Fibroblast of the aortic adventitia (primary cell): ENCODE measurements at regions not wholly inside any gene's neighbourhood (a gene's known extent, or its start where the extent isn't known, plus 50 kb on each side); places are given as distances from the start of the nearest gene placed in this dataset.

Experiments used
- DNase-seq: peaks from one replicate; pipeline ENCODE4 v3.0.0-alpha.2; 2010; ENCODE audit warnings: low read depth
- H3K4me3 ChIP-seq: 2 replicates; pipeline ENCODE4 v1.5.1; 2011; ENCODE audit warnings: low read depth, mild to moderate bottlenecking, control low read depth, low read length, moderate library complexity
- TF ChIP-seq, protein P1 (sequence below): IDR thresholded peaks from 2 replicates; pipeline ENCODE4 v1.5.1; 2011; ENCODE audit warnings: mild to moderate bottlenecking, low read length, control low read depth, inconsistent platforms; ENCODE audit not compliant: insufficient read depth

DNA sequence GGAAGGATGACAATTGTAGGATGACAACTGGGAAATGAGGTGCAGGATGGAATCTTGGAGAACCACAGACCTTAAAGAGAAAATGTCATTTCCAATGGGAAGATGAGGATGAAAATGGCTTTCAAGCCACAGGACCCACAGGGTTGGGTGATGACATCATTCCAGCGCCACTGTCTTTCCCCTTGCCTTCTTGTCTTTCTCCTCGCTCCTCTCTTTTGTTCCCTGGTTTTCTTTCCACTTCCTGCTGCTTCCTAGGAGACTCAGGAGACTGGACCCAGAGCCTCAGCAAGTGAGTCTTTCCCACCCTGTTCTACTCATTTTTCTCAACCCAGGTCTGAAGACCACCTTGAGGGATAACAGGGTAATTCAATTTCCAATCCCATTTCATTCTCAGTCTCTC is 548.8 kb downstream of the FGF9 start:
- no peak overlapping the region for H3K4me3 ChIP-seq
- TF ChIP-seq, protein P1, sequence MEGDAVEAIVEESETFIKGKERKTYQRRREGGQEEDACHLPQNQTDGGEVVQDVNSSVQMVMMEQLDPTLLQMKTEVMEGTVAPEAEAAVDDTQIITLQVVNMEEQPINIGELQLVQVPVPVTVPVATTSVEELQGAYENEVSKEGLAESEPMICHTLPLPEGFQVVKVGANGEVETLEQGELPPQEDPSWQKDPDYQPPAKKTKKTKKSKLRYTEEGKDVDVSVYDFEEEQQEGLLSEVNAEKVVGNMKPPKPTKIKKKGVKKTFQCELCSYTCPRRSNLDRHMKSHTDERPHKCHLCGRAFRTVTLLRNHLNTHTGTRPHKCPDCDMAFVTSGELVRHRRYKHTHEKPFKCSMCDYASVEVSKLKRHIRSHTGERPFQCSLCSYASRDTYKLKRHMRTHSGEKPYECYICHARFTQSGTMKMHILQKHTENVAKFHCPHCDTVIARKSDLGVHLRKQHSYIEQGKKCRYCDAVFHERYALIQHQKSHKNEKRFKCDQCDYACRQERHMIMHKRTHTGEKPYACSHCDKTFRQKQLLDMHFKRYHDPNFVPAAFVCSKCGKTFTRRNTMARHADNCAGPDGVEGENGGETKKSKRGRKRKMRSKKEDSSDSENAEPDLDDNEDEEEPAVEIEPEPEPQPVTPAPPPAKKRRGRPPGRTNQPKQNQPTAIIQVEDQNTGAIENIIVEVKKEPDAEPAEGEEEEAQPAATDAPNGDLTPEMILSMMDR, result no peak
- no peak for DNase-seq

DNA sequence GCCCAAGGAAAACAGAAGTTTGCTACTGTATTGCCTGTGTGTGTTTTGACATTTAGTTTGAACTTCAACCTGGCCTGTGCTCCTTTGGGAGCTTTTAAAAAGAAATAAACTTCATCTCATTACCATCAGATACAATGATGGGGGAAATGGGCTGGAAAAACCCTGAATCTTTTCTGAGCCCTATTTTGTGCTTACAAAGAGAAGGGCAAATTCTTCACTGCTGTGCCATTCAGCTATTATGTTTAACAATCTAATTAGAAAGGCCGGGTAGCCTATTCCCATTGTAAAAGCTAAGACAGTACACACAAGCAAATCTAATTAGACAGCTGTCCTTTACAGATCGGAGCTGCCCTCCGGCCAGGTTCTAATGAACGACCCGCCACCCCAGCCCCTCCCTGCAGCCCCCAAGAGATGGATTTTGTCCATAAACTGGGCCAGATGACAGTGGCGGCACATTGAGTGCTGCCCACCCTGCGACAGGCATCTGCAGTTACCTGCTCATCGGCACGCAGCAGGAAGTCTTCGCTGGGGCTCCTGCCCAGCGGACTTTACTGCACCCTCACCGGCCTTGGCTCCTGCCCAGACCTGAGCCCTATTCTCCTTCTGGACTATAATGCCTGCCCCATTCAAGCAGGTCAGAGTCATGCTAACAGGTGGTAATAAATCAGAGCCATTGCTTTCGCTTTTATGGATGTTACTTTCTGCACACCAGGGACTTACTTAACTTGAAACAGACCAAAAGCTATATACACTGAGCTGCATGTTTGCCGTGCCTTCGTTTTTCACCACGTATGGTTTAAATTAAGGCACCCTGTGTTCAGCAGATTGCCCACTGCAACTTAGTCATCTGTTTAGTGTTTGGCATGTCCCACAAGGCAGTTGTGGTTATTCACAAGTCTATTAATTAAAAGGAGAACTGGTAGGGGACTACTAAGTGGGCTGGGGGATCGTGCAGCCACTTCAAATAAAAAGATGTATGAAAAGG is 549.6 kb downstream of the FGF9 start:
- no peak for DNase-seq
- H3K4me3 ChIP-seq, result no peak overlapping the region
- TF ChIP-seq, protein P1, result no peak

DNA sequence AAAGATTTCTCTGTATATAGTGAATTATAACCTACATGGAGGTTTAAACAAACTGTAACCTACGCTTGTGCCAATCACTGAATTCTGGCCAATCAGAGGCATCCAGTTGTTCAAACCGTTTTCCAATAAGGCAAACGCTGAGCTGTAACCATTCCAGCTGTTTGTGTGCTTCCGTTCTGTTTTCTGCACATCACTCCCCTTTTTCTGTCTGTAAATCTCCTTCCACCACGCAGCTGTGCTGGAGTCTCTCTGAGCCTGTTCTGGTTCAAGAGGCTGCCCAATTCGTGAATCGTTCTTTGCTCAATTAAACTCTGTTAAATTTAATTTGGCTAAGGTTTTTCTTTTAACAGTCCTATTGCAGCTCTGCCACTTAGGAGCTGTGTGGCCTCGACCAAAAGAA is 552.5 kb downstream of the FGF9 start:
- DNase-seq, result no peak
- TF ChIP-seq, protein P1, result no peak
- no peak overlapping the region for H3K4me3 ChIP-seq

DNA sequence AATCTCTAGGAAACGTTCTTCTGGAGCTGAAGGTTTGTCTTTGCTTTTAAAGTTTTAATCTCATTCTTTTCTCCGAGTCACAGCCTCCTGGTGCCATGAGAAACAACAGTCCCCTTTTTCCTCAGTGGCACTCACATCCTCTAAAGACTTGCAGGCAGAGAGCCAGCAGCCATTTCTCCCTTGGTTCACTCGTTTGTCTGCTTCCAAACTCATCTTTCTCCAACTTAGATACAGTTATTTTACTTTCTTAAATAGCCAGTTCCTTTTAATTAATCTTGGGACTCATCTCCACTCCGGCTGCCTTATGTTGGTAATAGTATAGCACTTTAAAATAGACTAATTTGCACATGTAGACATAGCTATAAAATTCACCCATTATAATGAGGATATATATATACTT is 555.2 kb downstream of the FGF9 start:
- TF ChIP-seq, protein P1, result no peak
- no peak for DNase-seq

DNA sequence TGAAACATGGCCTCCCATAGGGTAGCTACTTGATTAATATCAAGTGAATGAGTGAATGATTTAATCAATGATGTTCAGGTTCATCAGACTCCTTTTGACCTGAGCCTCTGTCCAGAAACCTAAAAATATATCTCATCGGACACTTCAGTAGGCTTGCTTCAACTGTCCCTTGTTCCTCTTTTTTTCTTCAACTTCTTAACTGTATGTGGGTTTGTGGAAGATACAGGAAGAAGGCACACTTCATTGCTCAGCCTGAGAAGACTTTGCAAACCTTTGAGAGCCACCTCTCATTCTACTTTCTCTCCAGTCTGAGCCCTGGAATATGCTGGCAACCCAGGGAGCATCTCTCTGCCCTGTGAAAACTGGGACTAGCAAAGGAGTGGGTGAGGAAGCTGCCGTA is 557.0 kb downstream of the FGF9 start:
- no peak for DNase-seq
- no peak overlapping the region for H3K4me3 ChIP-seq
- TF ChIP-seq, protein P1, result no peak

More for the DNA sequence above, 555.2 kb downstream of the FGF9 start:
- no peak overlapping the region for H3K4me3 ChIP-seq

DNA sequence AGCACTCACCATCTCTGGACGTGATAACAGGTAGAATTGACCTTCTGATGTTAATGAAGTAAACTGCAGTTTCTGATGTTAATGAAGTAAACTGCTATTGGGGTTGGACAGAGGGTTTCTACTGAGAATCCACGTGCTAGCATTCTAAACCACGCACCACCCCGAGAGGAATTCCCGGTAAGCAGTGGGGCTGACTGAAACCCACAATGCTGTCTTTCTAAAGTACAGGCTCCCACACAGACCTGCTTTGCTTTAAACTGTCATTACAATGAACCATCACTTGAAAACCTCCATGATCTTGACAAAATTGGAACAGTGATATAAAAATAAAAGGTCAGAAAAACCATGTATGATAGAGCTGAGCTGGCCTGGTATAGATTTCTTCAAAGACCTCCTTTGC is 559.0 kb downstream of the FGF9 start:
- no peak overlapping the region for H3K4me3 ChIP-seq
- TF ChIP-seq, protein P1, result no peak
- DNase-seq, result no peak
